ENCODE measurements at regions not wholly inside any gene's neighbourhood (a gene's known extent, or its start where the extent isn't known, plus 50 kb on each side); places are given as distances from the start of the nearest gene placed in this dataset.

GRCh38 chr2:204037286-204037685 lies 100.7 kb downstream of the ICOS start:
- TF ChIP-seq POLR2A (IDR thresholded peaks at IDR 0.05) = no peak
- TF ChIP-seq, protein P1, sequence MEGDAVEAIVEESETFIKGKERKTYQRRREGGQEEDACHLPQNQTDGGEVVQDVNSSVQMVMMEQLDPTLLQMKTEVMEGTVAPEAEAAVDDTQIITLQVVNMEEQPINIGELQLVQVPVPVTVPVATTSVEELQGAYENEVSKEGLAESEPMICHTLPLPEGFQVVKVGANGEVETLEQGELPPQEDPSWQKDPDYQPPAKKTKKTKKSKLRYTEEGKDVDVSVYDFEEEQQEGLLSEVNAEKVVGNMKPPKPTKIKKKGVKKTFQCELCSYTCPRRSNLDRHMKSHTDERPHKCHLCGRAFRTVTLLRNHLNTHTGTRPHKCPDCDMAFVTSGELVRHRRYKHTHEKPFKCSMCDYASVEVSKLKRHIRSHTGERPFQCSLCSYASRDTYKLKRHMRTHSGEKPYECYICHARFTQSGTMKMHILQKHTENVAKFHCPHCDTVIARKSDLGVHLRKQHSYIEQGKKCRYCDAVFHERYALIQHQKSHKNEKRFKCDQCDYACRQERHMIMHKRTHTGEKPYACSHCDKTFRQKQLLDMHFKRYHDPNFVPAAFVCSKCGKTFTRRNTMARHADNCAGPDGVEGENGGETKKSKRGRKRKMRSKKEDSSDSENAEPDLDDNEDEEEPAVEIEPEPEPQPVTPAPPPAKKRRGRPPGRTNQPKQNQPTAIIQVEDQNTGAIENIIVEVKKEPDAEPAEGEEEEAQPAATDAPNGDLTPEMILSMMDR (IDR thresholded peaks at IDR 0.05) = no peak

Measured in lower leg skin (tissue), 3 donors.